Thyroid gland (tissue), 4 donors: ENCODE measurements at regions not wholly inside any gene's neighbourhood (a gene's known extent, or its start where the extent isn't known, plus 50 kb on each side); places are given as distances from the start of the nearest gene placed in this dataset.

Source experiments
- CTCF ChIP-seq, 6 experiments: fragments of 200-600 bp in 3 of 6; fragments of 450-650 bp in 3 of 6; sonication (generic) in 3 of 6; IDR thresholded peaks; one replicate each; pipeline ENCODE4 v1.5.1; 2016 to 2019; ENCODE audit warnings: antibody characterized with exemption in 6 of 6, mild to moderate bottlenecking in 2 of 6, inconsistent platforms in 1 of 6, moderate library complexity in 1 of 6
- POLR2A ChIP-seq, 2 donors: fragments of 450-650 bp; IDR thresholded peaks; one replicate each; pipeline ENCODE4 v1.6.1; 2017; ENCODE audit warnings: antibody characterized with exemption in 2 of 2, mild to moderate bottlenecking in 2 of 2, moderate library complexity in 1 of 2

GRCh38 chr11:10996678-10997077, 138.8 kb upstream of the ZBED5 start:
- TF ChIP-seq CTCF (IDR thresholded peaks at IDR 0.05) (no peak), POLR2A (IDR thresholded peaks at IDR 0.05) (no peak)
